SH-SY5Y (cell line): ENCODE measurements at regions not wholly inside any gene's neighbourhood (a gene's known extent, or its start where the extent isn't known, plus 50 kb on each side); places are given as distances from the start of the nearest gene placed in this dataset.
A peak's percentile ranks its signal among the peaks of the same experiment; 100 is the strongest.

ENCODE experiments used
- GATA2 ChIP-seq: IDR thresholded peaks from 2 replicates; pipeline ENCODE4 v1.6.1; 2011; ENCODE audit warnings: mild to moderate bottlenecking, low read depth, low read length
- GATA3 ChIP-seq: IDR thresholded peaks from 2 replicates; pipeline ENCODE4 v1.6.1; 2011; ENCODE audit warnings: low read depth, mild to moderate bottlenecking, low read length, moderate library complexity

GRCh38 chr10:121064491-121064890, 213.3 kb downstream of the WDR11 start:
- TF ChIP-seq GATA2 (no peak), GATA3 (no peak)

GRCh38 chr10:121065330-121065729, 214.2 kb downstream of the WDR11 start:
- no peak for TF ChIP-seq GATA2
- no peak for TF ChIP-seq GATA3

GRCh38 chr10:121069061-121069850, 218.1 kb downstream of the WDR11 start:
- TF ChIP-seq GATA2 = no peak
- TF ChIP-seq GATA3 = no peak

- no peak for TF ChIP-seq GATA3
- no peak for TF ChIP-seq GATA2
Observed at GRCh38 chr10:121070275-121071070, 219.3 kb downstream of the WDR11 start.

- TF ChIP-seq GATA2 (no peak), GATA3 (no peak)
Observed at GRCh38 chr10:121071901-121072300, 220.7 kb downstream of the WDR11 start.

GRCh38 chr10:121073728-121074127, 222.6 kb downstream of the WDR11 start:
- TF ChIP-seq GATA2 (no peak), GATA3 (no peak)

- no peak for TF ChIP-seq GATA3
- no peak for TF ChIP-seq GATA2
Observed at GRCh38 chr10:121076776-121077715, 225.9 kb downstream of the WDR11 start.

- TF ChIP-seq GATA3 = no peak
- no peak for TF ChIP-seq GATA2
Observed at GRCh38 chr10:121078036-121078435, 226.9 kb downstream of the WDR11 start.

GRCh38 chr10:121078672-121079102, 227.5 kb downstream of the WDR11 start:
- TF ChIP-seq GATA3 = no peak
- TF ChIP-seq GATA2 = no peak

- TF ChIP-seq GATA3 (no peak), GATA2 (no peak)
Observed at GRCh38 chr10:121079226-121079625, 228.1 kb downstream of the WDR11 start.

- TF ChIP-seq GATA2 (peak; percentile 35; the same call in 1 of the 2 replicates), GATA3 (no peak)
Observed at GRCh38 chr10:121080281-121080891, 229.2 kb downstream of the WDR11 start.

- TF ChIP-seq GATA2 (no peak), GATA3 (no peak)
Observed at GRCh38 chr10:121081306-121081705, 230.1 kb downstream of the WDR11 start.

- no peak for TF ChIP-seq GATA3
- TF ChIP-seq GATA2 = no peak
Observed at GRCh38 chr10:121082984-121083383, 231.8 kb downstream of the WDR11 start.
